Posterior vena cava (tissue), 2 donors: ENCODE measurements at regions not wholly inside any gene's neighbourhood (a gene's known extent, or its start where the extent isn't known, plus 50 kb on each side); places are given as distances from the start of the nearest gene placed in this dataset.
"Not testable (repeated sequence)": the region's sequence is repeated elsewhere in the genome, so short reads cannot be mapped to it uniquely, and the experiment has no call there.

ENCODE experiments used
- DNase-seq: peaks from one replicate; pipeline ENCODE4 v3.0.0-alpha.2; 2020; ENCODE audit warnings: low spot score
- intact Hi-C, 2 donors: fragments of 100-400 bp; cut with DNase I; formaldehyde crosslinking; loops; one replicate each; pipeline versions ENCODE4 v1.14.1 to v1.14.2; 2022 to 2023
- donor health status: DM: yes; HTN: yes; CAD: no.
- donor health status: DM: yes; HTN: yes; CAD: no.

DNA sequence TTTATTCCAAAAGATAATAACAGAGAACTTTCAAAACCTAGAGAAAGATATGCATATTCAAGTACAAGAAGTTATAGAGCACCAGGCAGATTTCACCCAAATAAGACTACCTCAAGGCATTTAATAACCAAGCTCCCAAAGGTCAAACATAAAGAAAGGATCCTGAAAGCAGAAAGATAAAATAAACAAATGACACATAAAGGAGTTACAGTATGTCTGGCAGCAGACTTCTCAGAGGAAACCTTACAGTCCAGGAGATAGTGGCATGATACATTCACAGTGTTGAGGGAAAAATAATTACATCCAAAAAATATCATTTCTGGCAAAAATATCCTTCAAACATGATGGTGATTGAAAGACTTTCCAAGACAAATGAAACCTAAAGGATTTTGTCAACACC lies 185.8 kb upstream of the POU1F1 start:
- no peak for DNase-seq
- intact Hi-C loops, result no loop called here

DNA sequence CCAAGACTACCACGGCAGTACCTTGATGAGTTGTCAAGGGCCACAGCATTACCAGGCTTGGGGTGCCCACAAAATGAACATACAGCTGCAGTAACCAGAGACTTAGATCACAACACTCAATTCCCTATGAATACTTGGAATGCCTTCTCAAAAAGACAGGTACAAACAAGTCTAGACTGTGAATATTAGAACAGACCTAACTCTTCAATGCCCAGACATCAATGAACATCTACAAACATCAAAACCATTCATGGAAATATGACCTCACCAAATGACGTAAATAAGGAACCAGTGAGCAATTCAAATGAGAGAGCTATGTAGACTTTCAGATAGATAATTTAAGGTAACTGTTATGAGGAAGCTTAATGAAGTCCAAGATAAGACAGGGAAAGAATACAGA lies 185.1 kb upstream of the POU1F1 start:
- DNase-seq, result no peak
- intact Hi-C loops, result no loop called here

DNA sequence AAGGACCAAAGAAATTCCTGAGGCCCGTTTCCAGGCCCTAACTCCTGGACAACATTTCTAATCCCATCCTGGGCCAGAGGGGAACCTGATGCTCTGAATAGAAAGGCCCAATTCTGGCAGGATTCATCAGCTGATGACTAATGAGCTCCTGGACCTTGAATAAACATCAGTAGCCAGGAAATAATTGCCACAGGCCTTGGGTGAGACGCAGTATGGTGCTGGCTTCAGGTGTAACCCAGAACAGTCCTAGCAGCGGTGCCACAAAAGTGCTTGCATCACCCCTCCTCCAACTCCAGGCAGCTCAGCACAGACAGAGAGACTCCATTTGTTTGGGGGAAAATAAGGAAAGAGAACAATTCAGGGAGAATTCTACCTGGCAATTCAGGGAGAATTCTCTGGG lies 184.7 kb upstream of the POU1F1 start:
- peak; percentile 71 for DNase-seq
- intact Hi-C loops, result no loop called here

DNA sequence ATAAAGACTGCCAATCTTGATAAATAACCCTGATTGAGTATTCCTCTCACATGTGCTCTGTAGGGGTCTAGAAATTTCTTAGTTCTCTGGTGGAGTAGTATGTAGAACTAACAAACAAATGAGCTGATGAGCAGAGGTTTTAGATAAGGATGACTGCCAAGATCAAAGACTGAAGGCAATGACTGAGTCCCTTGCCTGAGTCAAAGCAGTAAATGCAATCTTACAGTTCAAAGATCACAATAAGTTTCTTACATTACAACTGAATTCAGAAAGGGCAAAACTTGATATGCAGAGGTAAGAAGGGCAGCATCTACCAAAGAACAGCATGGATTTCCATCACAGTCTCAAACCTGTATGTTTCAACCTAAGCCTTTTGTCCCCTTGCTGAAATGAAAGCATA lies 172.2 kb upstream of the POU1F1 start:
- no peak for DNase-seq
- intact Hi-C loops, result no loop called here

GRCh38 chr3:87446849-87447387 lies 170.5 kb upstream of the POU1F1 start:
- no peak for DNase-seq
- intact Hi-C loops, result no loop called here

GRCh38 chr3:87442470-87442869 lies 166.1 kb upstream of the POU1F1 start:
- no peak for DNase-seq
- intact Hi-C loops, result no loop called here

- intact Hi-C loops, result no loop called here
- no peak for DNase-seq
Measured at GRCh38 chr3:87437765-87438164, 161.4 kb upstream of the POU1F1 start.

DNA sequence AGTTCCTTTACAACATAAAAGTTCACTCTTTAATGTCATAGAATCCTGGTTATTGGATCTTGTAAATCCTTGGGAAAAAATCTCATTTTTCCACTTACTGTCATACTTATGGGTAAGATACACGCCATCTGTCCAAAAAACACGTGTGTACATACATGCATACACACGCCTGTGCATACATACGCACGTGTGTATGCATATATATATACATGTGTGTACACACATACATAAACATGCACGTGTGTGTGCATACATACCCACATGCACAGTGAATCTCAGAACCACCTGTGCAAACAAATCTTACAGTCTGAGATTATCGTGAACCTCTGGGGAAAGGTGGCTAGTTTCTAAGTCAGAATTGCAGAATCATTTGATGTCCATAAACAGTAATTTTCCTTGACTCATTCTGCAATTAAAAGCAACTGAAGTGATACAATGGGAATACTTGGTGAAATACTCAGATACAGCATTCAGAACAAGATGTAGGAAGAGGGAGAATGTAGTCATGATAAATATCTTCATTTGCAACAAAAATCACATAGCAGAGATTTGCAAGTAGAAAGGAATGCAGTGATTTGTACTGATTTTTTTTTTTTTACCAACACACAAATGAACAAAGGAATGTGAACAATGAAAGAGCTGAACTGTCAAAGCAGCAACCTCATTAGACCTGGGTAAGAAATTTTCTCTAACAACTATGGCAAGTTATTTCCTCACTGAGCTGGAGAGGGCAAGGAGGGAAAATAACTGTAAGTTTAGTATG lies 160.6 kb upstream of the POU1F1 start:
- no peak for DNase-seq
- intact Hi-C loops, result no loop called here

DNA sequence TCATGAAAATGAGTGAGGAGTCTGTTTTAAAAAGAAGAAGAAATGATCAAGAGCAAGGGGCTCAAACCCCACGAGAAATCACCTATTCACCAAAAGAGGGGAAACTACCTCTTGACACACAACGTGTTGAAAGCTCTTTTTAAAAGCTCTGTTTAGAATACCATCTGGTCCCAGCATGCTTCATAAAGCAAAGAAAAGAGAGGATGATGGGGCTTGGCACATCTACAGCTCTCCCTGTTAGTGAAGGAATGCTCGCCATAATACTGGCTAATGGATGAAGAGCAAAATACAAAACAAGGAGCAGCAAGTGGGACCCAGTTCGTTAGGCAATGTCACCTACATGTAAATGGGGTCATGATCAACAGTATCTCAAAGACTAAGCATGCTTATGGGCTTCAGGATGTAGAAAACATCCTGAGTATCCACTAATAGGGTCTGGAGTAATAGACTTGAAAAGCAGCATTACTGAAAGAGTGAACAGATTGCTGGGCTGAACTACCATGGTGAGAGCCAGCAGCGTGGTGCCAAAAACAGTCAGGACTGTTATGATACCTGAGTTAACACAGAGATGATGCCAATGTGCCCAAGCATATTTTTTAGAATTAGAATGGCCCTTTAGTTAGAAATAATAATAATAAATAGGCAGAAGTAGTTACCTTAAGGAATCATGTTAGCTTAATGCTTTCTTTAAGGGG lies 159.7 kb upstream of the POU1F1 start:
- DNase-seq, result no peak
- intact Hi-C loops, result no loop called here

DNA sequence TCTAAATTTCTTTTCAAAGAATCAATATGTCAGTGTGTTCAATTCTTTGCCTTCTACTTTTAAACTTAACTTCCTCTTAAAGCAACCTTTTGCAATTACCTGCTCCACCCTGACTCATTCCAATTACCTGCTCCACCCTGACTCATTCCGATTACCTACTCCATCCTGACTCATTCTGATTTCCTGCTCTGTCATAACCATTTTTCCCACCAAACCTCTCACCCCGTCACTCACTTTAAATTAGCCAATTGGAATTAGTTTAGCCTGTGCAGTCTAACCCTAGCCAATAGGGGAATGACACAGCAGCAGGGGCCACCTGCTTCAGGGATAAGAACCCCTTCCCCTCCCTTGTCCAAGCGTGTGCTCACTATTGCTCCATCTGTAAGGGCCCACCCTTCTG lies 157.1 kb upstream of the POU1F1 start:
- intact Hi-C loops, DNase-seq: not testable (repeated sequence)

DNA sequence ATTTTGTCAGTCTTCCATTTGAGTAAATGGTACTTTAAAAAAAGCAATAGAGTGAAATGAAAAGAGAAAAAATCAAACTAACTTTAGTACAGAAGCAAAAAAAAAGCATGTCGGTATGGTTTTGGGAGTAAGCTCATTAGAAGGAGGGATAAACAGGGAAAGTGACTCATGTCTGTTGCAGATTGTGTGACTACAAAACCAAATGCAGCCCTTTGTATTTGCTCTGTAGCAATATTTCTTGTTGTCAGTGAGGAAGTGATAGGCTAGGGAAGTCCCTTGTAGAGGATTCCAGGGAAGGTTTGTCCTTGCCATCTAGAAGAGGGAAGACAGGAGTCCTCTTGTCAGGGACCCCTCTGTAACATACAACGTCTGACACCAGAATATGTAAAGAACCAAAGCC lies 150.5 kb upstream of the POU1F1 start:
- intact Hi-C loops, result loop anchor here in 1 of 2 donors (1.0 kb wide), 1 partner anchor 17 kb away; no protein-coding TSS in a partner anchor
- no peak for DNase-seq

DNA sequence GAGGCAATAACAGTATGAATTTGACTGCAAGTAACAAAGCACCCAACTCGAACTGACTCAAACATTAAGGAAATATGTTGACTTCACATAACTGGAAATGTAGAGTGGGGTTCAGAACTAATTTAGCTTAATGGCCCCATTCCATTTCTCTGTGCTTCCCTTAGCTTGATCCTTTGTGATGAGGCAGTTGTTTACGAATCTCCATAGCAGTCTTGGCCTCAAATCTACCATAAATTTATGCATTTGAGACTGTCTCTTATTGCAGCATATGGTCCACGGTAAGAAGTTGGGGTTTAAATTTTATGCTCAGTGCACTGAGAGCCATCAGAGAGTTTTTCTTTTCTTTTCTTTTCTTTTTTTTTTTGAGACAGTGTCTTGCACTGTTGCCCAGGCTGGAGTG lies 148.7 kb upstream of the POU1F1 start:
- DNase-seq, result no peak
- intact Hi-C loops, result no loop called here

- intact Hi-C loops, result no loop called here
- DNase-seq, result no peak
Measured at GRCh38 chr3:87423336-87423735, 147.0 kb upstream of the POU1F1 start.

- no peak for DNase-seq
- intact Hi-C loops, result no loop called here
Measured at GRCh38 chr3:87422333-87422732, 145.9 kb upstream of the POU1F1 start.

DNA sequence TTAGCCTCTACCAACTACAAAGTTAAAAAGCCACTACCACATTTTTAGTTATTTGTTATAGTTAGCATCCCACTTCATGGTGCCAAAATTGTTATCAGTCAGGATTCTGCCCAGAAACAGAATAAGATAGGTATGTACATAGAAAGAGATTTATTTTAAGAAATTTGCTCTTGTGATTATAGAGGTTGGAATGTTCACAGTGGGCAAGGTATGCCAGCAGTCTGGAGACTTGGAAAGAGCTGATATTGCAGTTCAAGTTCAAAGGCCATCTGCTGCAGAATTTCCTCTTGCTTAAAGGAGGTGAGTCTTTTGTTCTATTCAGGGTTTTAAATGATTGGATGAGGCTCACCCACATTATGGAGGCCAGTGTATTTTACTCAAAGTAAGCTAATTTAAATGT lies 143.8 kb upstream of the POU1F1 start:
- no peak for DNase-seq
- intact Hi-C loops, result no loop called here

- intact Hi-C loops, result no loop called here
- DNase-seq, result no peak
Measured at GRCh38 chr3:87414271-87414670, 137.9 kb upstream of the POU1F1 start.

GRCh38 chr3:87413814-87414213 lies 137.4 kb upstream of the POU1F1 start:
- intact Hi-C loops, result no loop called here

GRCh38 chr3:87410110-87410509 lies 133.7 kb upstream of the POU1F1 start:
- no peak for DNase-seq
- intact Hi-C loops, result loop anchor here in 1 of 2 donors (1.0 kb wide), 1 partner anchor 17 kb away; no protein-coding TSS in a partner anchor

More at GRCh38 chr3:87413814-87414213, 137.4 kb upstream of the POU1F1 start:
- DNase-seq, result no peak

GRCh38 chr3:87398168-87398801 lies 121.9 kb upstream of the POU1F1 start:
- intact Hi-C loops, result no loop called here

GRCh38 chr3:87397211-87397610 lies 120.8 kb upstream of the POU1F1 start:
- intact Hi-C loops, result no loop called here
- no peak for DNase-seq

More at GRCh38 chr3:87398168-87398801, 121.9 kb upstream of the POU1F1 start:
- no peak for DNase-seq
